HUDEP-2 (cell line): ENCODE measurements at regions not wholly inside any gene's neighbourhood (a gene's known extent, or its start where the extent isn't known, plus 50 kb on each side); places are given as distances from the start of the nearest gene placed in this dataset.
"Not testable (repeated sequence)": the region's sequence is repeated elsewhere in the genome, so short reads cannot be mapped to it uniquely, and the experiment has no call there.

ENCODE experiments used
- DNase-seq, 76 experiments: peaks; one replicate each; lab custom pipeline; 2025; ENCODE audit not compliant: unreplicated experiment in 76 of 76; lab: John Stamatoyannopoulos, UW

DNA sequence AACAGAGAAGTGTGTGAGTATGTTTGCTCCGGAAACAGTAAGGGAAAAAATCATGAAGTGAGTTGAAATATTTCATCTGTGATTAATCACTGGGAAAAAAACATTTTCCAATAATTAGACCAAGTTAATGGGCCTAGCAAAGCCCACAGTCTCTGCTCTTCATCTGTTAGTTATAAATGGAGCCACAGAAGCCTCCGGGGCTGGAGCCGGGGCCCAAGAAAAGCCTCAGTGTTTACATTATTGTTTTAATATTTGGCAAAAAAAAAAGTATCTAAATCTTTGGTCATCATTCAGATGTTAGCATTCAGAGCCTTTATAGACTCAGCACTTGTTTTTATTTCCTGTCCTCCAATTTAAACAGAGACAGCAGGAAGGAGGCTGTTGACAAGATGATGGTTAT lies 115.0 kb downstream of the UBE2U start:
- no peak for DNase-seq

GRCh38 chr1:64320007-64320406 lies 116.6 kb downstream of the UBE2U start:
- DNase-seq, result no peak

- no peak for DNase-seq
These were observed 117.0 kb downstream of the UBE2U start for GRCh38 chr1:64320470-64320869.

GRCh38 chr1:64320922-64321614 lies 117.6 kb downstream of the UBE2U start:
- DNase-seq, result no peak

- no peak for DNase-seq
These were observed 119.6 kb downstream of the UBE2U start for GRCh38 chr1:64323054-64323453.

GRCh38 chr1:64323882-64324281 lies 120.5 kb downstream of the UBE2U start:
- DNase-seq, result no peak

DNA sequence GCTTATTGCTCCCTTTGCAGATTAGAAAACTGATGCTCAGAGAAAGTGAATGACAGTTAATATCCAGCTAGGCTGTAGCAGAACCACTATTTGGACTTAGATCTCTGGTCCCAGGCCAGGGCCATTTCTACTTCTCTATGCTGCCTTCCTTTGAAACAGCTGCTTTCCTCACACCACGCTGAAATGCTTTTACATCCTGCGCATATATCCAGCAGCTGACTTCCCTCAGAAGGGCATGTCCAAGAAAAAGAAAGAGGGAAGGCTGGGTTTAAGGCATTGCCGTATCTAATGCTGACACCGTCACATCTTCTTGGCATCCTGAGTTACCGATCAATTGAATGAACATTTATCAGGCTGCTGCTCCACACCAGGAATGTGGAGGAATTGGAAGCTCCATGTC lies 122.4 kb downstream of the UBE2U start:
- no peak for DNase-seq

GRCh38 chr1:64327119-64327518 lies 123.7 kb downstream of the UBE2U start:
- no peak for DNase-seq

DNA sequence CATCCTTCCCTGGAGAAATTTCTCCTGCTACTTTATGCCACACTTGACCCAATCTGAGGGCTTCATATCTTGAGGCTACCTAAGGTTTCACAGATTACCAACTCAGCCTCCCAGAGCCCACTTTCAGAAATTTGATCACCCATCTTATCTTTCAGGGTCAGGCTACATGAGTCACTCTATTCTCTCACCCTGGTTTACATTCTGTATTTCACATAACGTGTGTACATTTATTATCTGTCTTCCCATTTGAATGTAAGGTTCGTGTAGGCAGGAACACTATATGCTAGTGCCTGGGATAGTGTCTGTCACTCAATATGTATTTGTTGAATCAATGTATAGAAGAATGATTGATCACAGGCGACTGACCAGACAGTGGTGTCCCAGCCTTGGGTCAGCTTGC lies 124.8 kb downstream of the UBE2U start:
- peak in 8 of 76 experiments; percentile 3 to 30 (median 10) for DNase-seq

DNA sequence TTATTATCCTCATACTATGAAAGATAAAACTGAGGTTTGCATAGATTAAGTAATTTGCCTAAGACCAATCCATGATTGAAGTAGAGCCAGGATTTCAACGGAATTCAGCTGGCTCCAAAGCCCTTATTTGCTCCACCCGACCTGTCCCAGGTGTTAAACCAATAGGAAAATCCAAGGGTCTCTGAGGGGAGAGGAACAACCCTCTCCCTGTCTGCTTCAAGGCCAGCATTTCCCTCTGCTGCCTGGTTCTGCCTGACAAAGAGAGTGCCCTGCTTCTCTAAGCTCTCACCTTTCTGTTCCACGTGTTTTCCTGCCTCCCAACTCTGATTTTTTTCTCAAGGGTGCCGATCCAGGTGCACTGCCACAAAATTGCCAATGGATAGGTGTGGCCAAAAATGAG lies 127.4 kb downstream of the UBE2U start:
- no peak for DNase-seq

DNA sequence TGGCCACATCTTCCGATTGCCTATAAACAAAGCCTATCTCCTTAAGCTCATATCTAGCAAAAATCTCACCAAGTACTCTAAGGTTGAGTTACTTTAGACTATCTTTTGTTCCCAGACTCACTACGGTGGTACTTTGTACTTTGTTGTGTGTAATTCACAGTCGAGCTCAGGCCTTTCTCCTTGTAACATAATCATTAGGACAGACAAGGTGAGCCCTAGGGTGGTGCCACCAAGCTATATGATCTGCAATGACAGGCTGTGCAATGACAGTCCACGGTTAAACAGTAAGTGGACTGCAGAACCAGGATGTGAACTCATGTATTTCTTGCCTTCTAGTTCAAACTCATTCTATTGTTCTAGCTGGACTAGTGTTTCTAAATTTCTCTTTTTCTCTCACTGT lies 132.2 kb downstream of the UBE2U start:
- no peak for DNase-seq

- no peak for DNase-seq
These were observed 132.5 kb upstream of the CACHD1 start for GRCh38 chr1:64337475-64337874.

DNA sequence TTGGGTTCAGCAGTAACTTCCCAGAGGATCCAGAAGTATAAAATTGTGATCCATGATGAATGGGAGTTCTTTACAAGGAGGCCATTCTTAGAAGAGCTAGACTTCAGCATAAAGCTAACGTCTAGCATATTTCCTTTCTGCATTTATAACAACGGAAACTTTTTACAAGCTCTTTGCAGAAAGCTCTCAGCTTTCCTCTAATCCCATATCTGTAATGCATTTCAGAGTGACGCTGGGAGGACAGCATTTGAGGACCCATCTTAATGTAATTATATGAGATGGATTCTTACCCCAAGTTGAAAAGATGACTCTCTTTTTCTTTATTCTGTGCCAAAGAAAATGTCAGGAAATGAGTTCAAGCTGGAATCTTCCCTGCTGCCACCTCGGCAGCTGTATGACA lies 132.0 kb upstream of the CACHD1 start:
- DNase-seq, result no peak

DNA sequence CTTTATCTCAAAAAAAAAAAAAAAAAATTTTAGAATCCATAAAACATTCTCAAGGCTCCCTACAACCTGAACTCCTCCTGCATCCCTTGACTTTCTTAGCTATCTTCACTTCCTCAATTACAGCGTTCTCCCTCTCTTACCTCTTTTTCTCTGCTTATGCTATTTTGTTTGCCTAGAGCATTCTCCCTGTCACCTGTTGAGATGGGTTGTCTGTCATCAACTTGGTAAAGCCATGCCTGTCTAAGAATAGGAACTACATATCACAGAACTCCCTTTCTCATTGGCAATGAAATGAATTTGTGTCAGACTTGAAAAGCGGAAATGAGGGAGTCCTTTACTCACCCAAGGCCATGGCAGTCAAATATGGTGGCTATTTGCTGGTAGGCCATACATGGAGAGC lies 129.6 kb upstream of the CACHD1 start:
- no peak for DNase-seq

- no peak for DNase-seq
These were observed 126.7 kb upstream of the CACHD1 start for GRCh38 chr1:64343105-64343822.

- no peak for DNase-seq
These were observed 126.1 kb upstream of the CACHD1 start for GRCh38 chr1:64343823-64344190.

GRCh38 chr1:64348270-64348960 lies 121.5 kb upstream of the CACHD1 start:
- no peak for DNase-seq

- no peak for DNase-seq
These were observed 120.8 kb upstream of the CACHD1 start for GRCh38 chr1:64348961-64349648.

GRCh38 chr1:64355534-64355933 lies 114.4 kb upstream of the CACHD1 start:
- DNase-seq, result not testable (repeated sequence)

DNA sequence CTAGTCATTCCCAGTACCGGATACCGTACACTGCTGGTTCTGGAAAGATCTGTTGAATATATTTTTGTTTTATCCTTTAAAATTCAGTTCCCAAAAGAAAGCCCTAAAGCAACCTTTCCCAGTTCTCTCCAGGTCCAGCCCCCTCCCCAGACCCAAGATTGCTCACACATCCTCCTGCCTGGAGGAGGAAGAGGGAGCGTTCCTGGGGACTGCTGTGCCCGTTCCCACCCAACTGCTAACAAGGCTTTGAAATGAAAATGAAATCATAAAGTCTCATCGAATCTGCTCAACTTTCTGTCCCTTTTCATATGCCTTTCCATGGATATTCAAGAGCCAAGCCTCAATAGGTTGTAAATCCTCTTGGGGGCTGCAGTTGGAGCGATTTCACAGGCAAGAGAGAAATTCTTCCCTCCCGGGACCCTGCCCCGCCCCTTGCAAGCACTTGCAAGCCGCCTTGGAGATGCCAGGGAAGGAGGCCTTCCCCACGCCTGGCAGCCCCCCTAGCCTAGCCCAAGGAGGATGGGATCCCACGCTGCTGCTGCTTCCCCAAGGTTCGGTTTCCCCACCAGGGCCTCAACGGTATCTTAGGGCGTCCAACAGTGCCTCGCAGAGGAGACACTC lies 113.2 kb upstream of the CACHD1 start:
- DNase-seq, result no peak

GRCh38 chr1:64357422-64357821 lies 112.5 kb upstream of the CACHD1 start:
- no peak for DNase-seq
